ENCODE measurements at regions not wholly inside any gene's neighbourhood (a gene's known extent, or its start where the extent isn't known, plus 50 kb on each side); places are given as distances from the start of the nearest gene placed in this dataset.

GRCh38 chr12:127421614-127422013 is 845.4 kb upstream of the TMEM132C start:
- H3K36me3 ChIP-seq: no peaks in the 10 kb centered on the region
- H3K9me3 ChIP-seq (replicated peaks): no peaks in the 10 kb centered on the region
- H3K27ac ChIP-seq: no peak overlapping the region
- H3K4me1 ChIP-seq: no peaks in the 10 kb centered on the region
- no peak for DNase-seq
- H3K27me3 ChIP-seq: no peaks in the 10 kb centered on the region
- no peak overlapping the region for H3K4me3 ChIP-seq

DNA sequence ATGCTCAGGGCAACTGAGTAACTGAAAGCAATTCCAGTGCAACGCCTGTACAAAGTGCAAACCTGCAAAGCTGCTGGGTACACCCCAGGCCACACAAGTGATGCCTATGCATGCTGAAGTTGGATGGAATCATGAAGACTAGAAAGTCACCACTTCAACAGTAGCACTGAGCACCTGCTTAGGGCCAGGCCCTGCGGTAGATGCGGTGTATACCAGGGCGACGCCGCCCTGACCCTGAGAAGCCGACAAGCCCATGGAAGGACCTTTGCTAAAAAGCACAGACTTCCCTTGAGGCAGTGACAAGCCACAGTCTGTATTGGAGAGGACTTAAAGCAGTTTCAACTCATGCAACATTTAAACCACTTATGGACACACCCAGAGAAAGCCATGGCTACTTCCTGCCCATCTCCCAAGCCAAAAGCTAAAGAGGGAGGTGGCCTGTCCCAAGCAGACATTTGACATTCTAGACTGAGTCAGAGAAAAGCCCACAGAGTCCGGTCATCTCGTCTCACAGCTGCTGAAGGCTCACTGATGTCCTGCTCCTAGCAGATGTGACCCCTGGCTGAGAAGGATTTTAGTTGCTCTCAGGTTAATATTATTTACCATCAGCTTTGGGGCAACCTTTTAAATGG is 843.9 kb upstream of the TMEM132C start:
- no peaks in the 10 kb centered on the region for H3K27me3 ChIP-seq
- H3K4me1 ChIP-seq: no peaks in the 10 kb centered on the region
- H3K4me3 ChIP-seq: no peak overlapping the region
- H3K27ac ChIP-seq: no peak overlapping the region
- no peak for DNase-seq
- no peaks in the 10 kb centered on the region for H3K9me3 ChIP-seq (replicated peaks)
- no peaks in the 10 kb centered on the region for H3K36me3 ChIP-seq

- DNase-seq: no peak
- H3K27ac ChIP-seq: no peak overlapping the region
- no peaks in the 10 kb centered on the region for H3K4me1 ChIP-seq
- H3K36me3 ChIP-seq: no peaks in the 10 kb centered on the region
- no peak overlapping the region for H3K4me3 ChIP-seq
- no peaks in the 10 kb centered on the region for H3K9me3 ChIP-seq (replicated peaks)
- no peaks in the 10 kb centered on the region for H3K27me3 ChIP-seq
Observed at GRCh38 chr12:127425474-127425873, 841.5 kb upstream of the TMEM132C start.

DNA sequence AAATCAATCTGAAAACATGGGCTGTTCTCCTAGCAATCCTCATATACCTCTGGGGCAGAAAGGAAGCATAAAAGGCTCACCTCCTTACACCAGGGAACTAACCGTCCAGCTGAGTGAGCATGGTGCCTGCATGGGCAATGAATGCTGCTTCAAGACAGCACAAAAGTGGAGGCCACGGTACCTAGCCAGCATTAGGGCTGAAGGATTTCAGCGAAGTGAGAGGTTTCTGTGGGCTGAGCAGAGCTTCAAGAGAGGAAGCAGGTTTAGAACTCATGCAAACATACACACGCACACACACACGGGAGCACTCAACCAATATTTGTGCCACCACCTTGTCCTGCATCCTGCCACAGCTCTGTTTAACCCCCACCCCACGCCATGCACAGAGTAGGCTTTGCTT is 838.5 kb upstream of the TMEM132C start:
- H3K36me3 ChIP-seq: no peaks in the 10 kb centered on the region

DNA sequence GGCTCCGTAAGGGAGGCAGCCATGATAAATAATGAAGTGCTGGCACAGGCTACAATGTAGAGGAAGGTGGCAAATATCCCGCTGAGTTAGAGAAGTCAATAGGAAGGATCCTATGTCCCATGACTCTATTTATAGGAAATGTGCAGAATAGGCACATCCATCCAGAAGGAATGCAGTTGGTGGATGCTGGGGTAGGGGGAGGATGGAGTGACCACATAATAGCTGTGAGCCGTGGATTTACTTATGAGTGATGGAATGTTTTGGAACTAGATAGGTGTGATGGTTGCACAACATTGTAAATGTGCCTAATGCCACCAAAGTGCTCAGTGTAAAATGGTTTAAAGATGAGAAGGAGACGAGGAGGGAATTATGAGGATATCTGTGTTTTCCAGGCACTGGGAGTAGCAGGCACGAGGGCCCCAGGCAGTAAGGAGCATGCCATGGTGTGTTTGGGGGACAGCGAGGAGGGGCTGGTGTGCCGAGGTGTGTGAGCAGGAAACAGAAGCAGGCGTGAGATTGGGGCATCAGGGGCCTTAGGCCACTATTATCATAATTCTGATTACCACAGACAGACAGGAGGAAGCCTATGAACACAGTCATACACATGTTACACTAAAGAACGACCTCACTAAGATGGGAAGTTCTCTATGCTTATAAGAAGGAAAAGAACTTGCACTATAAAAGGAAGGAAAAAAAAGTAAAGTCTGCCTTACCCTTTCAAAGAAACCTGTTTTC is 837.3 kb upstream of the TMEM132C start:
- no peak overlapping the region for H3K27ac ChIP-seq
- H3K27me3 ChIP-seq: no peaks in the 10 kb centered on the region
- H3K4me3 ChIP-seq: no peak overlapping the region
- H3K9me3 ChIP-seq (replicated peaks): no peaks in the 10 kb centered on the region
- DNase-seq: no peak
- H3K4me1 ChIP-seq: no peaks in the 10 kb centered on the region
- no peaks in the 10 kb centered on the region for H3K36me3 ChIP-seq

More for the DNA sequence above, 838.5 kb upstream of the TMEM132C start:
- H3K27ac ChIP-seq: no peak overlapping the region
- no peak overlapping the region for H3K4me3 ChIP-seq
- H3K4me1 ChIP-seq: no peaks in the 10 kb centered on the region
- H3K9me3 ChIP-seq (replicated peaks): no peaks in the 10 kb centered on the region
- DNase-seq: no peak
- H3K27me3 ChIP-seq: no peaks in the 10 kb centered on the region

DNA sequence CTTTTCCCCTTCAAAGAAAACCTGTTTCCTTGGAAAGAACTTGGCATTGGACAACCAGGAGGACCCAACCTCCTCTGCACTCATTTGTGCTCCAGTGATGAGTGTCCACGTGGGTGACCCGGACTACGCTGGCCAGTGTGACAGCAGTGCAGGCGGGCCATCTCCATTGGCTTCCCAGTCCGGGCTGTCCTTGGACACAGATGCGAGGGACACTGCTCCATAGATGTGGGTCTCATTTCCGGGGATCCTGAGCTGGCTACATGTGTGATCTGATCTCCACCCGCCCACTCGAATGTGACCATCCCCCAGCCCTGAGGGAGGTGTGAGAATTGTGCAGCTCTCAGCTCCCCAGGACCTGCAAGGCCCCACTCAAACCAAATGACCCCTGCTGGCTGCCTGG is 836.6 kb upstream of the TMEM132C start:
- no peaks in the 10 kb centered on the region for H3K9me3 ChIP-seq (replicated peaks)
- H3K36me3 ChIP-seq: no peaks in the 10 kb centered on the region
- no peaks in the 10 kb centered on the region for H3K4me1 ChIP-seq
- H3K27me3 ChIP-seq: no peaks in the 10 kb centered on the region
- no peak for DNase-seq
- H3K4me3 ChIP-seq: no peak overlapping the region
- no peak overlapping the region for H3K27ac ChIP-seq

DNA sequence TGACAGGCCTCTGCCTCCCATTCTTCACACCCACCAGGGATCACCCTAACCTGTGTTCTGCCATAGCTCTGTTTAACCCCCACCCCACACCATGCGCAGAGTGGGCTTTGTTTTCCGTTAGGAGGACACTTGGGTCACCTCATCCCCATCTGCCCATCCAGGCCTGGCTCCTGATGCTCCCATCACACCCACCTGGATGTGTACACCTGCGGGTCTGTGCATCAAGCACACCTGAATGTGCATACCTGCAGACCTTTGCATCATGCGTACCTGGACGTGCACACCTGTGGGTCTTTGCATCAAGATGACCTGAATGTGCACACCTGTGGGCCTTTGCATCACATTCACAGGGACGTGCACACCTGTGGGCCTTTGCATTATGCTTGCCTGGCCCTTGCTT is 835.8 kb upstream of the TMEM132C start:
- no peaks in the 10 kb centered on the region for H3K9me3 ChIP-seq (replicated peaks)
- DNase-seq: no peak
- H3K36me3 ChIP-seq: no peaks in the 10 kb centered on the region
- no peaks in the 10 kb centered on the region for H3K27me3 ChIP-seq
- H3K4me1 ChIP-seq: no peaks in the 10 kb centered on the region
- H3K4me3 ChIP-seq: no peak overlapping the region
- H3K27ac ChIP-seq: no peak overlapping the region

DNA sequence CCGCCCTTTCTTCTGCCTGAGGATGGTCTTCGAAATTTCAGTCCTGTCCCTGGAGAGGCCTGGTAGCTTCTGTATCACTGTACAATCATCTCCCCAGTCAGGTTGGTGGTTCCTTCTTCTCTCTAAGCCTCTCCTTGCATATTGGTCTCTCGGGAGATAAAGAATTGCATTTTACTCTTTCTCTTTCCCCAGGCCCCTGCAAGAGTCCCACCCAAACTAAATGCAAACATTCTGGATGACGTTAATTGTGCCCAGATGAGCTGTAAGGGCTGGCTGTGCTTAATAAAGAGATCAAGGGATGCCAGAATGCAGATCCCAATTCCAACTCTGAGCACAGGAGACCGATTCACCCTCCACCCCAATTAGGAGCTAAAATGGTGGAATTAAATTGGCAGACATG is 835.4 kb upstream of the TMEM132C start:
- H3K36me3 ChIP-seq: no peaks in the 10 kb centered on the region
- H3K9me3 ChIP-seq (replicated peaks): no peaks in the 10 kb centered on the region
- H3K27me3 ChIP-seq: no peaks in the 10 kb centered on the region
- DNase-seq: no peak
- H3K27ac ChIP-seq: no peak overlapping the region
- no peaks in the 10 kb centered on the region for H3K4me1 ChIP-seq
- no peak overlapping the region for H3K4me3 ChIP-seq

DNA sequence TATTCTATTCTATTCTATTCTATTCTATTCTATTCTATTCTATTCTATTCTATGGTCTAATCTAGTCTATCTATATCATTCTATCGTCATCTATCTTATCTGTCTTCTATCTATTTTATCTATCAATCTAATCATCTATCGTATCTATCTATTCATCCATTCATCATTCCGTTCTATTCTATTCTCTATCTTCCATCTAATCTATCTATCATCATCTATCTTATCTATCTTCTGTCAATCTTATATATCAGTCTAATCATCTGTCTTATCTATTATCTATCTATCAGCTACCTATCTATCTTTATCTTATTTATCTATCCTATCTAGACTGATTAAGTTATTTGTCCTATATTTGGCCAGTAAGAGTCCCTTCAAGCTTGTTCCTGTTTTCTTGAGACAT is 831.5 kb upstream of the TMEM132C start:
- Histone ChIP-seq H3K4me1 (no peaks in the 10 kb centered on the region), H3K4me3 (no peak overlapping the region), H3K27ac (no peak overlapping the region), H3K27me3 (no peaks in the 10 kb centered on the region), H3K9me3 (replicated peaks) (no peaks in the 10 kb centered on the region), H3K36me3 (no peaks in the 10 kb centered on the region)
- no peak for DNase-seq

- no peaks in the 10 kb centered on the region for H3K27me3 ChIP-seq
- no peak overlapping the region for H3K4me3 ChIP-seq
Observed at GRCh38 chr12:127438512-127439244, 828.3 kb upstream of the TMEM132C start.

DNA sequence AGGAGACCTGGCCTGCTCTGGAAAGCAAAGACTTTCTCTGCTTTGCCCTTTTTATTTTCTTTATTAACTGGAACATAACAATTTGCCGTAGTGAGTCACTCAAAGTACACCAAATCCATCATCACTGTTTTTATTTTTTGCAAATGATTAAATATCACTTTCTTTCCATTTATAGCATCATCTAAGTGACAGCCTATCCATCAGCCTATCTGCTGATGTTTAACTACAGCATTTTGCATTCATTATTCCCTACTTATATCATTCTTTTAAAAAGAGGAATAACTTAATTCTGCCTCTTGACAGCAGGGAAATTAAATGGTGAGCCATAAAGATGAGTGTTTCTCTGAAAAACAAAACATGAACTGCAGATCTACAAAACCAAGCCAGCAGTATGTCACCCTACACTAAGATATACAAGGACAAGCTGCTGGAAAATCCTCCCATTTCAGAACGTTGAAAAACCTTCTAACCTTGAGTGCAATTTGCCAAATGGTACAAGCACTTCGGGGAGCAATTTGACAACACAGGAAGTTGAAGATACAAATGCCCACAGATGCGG is 821.3 kb upstream of the TMEM132C start:
- Histone ChIP-seq H3K4me3 (no peak overlapping the region), H3K27me3 (no peaks in the 10 kb centered on the region), H3K27ac (no peak overlapping the region), H3K4me1 (no peaks in the 10 kb centered on the region), H3K9me3 (replicated peaks) (no peaks in the 10 kb centered on the region), H3K36me3 (no peaks in the 10 kb centered on the region)
- no peak for DNase-seq

More at GRCh38 chr12:127438512-127439244, 828.3 kb upstream of the TMEM132C start:
- Histone ChIP-seq H3K27ac (no peak overlapping the region), H3K36me3 (no peaks in the 10 kb centered on the region), H3K9me3 (replicated peaks) (no peaks in the 10 kb centered on the region), H3K4me1 (no peaks in the 10 kb centered on the region)
- no peak for DNase-seq

DNA sequence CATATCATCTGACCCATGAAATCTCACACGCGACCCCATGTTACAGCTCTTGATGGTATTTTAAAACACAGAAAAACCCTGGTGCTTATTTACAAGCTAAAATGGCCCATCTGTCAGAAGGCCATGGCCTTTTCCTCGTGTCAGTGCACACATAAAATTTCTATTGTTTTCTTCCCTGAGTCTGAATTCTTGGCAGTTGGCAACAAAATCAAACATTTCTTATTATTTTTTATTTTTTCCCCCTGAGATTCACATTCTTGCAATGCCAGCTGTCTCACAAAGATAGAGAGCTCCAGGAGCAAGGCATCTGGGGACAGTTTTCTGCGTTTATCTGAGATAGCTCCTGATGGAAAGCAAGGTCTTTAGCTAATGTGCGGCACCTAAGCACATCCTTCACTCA is 818.1 kb upstream of the TMEM132C start:
- Histone ChIP-seq H3K36me3 (no peaks in the 10 kb centered on the region), H3K4me1 (no peaks in the 10 kb centered on the region), H3K27me3 (no peaks in the 10 kb centered on the region), H3K9me3 (replicated peaks) (no peaks in the 10 kb centered on the region), H3K27ac (no peak overlapping the region), H3K4me3 (no peak overlapping the region)
- DNase-seq: no peak

GRCh38 chr12:127450826-127451225 is 816.1 kb upstream of the TMEM132C start:
- Histone ChIP-seq H3K27me3 (no peaks in the 10 kb centered on the region), H3K9me3 (replicated peaks) (no peaks in the 10 kb centered on the region), H3K36me3 (no peaks in the 10 kb centered on the region), H3K27ac (no peak overlapping the region), H3K4me3 (no peak overlapping the region), H3K4me1 (no peaks in the 10 kb centered on the region)
- DNase-seq: no peak

DNA sequence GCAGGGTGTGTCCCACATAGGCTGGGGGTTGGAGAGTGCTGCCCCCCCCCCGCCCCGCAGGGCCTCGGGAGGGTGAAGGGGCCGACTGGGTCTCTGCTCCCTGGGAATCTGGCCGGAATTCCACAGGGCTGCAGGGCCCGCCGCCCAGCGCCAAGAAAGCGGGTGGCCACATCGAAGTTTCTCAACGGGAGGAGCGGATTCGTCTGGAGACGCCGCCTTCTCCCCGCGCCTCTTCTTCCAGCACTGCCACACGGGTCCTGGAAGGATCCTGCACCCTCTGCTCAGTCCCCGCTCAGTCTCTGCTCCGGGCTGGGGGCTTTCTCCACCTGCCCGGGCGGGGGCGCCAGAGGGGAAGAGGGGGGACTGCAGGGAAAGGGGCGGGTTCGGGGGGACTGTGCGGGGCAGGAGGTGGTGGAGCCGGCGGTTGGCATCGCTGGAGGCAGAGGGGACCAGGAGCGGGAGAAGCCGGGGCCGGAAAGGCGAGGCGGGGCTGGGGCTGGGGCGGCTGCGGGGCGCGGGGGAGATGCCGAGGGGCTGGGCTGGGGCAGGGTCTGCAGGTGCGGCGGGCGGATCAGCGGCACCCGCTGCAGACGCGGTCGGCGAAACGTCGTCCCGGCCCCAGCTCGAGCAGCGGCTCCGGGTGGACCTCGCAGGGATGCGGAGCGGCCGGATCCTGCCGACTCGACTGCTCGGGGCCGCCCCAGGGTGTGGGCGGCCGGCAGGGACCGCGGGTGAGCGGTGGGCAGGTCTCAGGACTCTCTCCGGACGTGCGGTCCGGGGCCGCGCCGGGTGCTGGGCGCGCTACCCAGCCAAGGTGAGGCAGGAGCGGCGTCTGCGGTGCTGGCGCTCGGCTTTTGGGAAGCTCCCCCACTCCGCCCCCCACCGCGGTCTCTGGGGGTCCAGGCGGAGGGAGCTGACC is 811.4 kb upstream of the TMEM132C start:
- Histone ChIP-seq H3K9me3 (replicated peaks) (no peaks in the 10 kb centered on the region), H3K4me3 (no peak overlapping the region), H3K4me1 (no peaks in the 10 kb centered on the region), H3K27ac (no peak overlapping the region), H3K36me3 (no peaks in the 10 kb centered on the region), H3K27me3 (no peaks in the 10 kb centered on the region)
- no peak for DNase-seq

Measured in SJCRH30 (cell line).